ENCODE measurements at regions not wholly inside any gene's neighbourhood (a gene's known extent, or its start where the extent isn't known, plus 50 kb on each side); places are given as distances from the start of the nearest gene placed in this dataset.

DNA sequence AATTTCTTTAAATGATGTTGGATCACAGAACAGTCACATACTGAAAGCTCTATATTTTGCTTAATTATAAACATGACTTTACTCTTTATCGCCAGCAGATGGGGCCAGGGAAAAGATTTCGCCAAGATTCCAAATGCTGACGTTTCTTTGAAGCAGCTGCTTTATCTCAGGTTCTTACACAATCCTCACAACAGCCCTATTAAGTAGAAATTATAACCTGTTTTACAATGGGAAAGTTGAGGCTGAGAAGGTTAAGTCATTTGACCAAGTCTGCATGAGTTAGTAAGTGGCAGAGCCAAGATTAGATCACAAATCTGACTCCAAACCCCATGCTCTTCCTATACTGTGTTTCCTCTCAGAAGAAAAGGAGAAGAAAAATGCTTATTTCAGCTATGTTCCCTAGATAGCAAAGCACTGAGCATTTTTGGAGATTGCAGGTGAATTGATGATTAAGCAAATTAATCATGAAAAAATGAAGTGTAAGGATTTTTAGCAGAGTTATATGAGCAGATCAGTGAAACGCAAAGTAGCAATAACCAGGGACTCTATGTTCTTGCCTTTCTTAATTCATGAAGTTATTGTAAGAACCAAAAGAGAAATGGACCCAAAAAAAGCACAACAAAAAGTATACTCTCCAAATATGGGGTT is 79.0 kb downstream of the AASDHPPT start:
- TF ChIP-seq ZNF274 (IDR thresholded peaks at IDR 0.05; ENCODE audit: borderline replicate concordance, low read depth, low read length), result no peak
- TF ChIP-seq, protein P1, sequence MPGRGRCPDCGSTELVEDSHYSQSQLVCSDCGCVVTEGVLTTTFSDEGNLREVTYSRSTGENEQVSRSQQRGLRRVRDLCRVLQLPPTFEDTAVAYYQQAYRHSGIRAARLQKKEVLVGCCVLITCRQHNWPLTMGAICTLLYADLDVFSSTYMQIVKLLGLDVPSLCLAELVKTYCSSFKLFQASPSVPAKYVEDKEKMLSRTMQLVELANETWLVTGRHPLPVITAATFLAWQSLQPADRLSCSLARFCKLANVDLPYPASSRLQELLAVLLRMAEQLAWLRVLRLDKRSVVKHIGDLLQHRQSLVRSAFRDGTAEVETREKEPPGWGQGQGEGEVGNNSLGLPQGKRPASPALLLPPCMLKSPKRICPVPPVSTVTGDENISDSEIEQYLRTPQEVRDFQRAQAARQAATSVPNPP (IDR thresholded peaks at IDR 0.05; ENCODE audit: borderline replicate concordance, insufficient read depth, insufficient read length), result no peak
- no peak for TF ChIP-seq MTF1 (CRISPR knock-in tag; IDR thresholded peaks at IDR 0.05; ENCODE audit: borderline replicate concordance)
- TF ChIP-seq SREBF2 (CRISPR knock-in tag; IDR thresholded peaks at IDR 0.05), result no peak
- no peak for TF ChIP-seq MYNN (IDR thresholded peaks at IDR 0.05)
- no peak for TF ChIP-seq MYNN (CRISPR knock-in tag; IDR thresholded peaks at IDR 0.05)
- TF ChIP-seq, protein P2, sequence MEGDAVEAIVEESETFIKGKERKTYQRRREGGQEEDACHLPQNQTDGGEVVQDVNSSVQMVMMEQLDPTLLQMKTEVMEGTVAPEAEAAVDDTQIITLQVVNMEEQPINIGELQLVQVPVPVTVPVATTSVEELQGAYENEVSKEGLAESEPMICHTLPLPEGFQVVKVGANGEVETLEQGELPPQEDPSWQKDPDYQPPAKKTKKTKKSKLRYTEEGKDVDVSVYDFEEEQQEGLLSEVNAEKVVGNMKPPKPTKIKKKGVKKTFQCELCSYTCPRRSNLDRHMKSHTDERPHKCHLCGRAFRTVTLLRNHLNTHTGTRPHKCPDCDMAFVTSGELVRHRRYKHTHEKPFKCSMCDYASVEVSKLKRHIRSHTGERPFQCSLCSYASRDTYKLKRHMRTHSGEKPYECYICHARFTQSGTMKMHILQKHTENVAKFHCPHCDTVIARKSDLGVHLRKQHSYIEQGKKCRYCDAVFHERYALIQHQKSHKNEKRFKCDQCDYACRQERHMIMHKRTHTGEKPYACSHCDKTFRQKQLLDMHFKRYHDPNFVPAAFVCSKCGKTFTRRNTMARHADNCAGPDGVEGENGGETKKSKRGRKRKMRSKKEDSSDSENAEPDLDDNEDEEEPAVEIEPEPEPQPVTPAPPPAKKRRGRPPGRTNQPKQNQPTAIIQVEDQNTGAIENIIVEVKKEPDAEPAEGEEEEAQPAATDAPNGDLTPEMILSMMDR (IDR thresholded peaks at IDR 0.05 in 2 of 3, conservative IDR thresholded peaks at IDR 0.05 in 1 of 3; ENCODE audit: insufficient read depth in 2 of 3, low read depth in 1 of 3, low read length in 3 of 3), result peak; percentile 19 to 37 (median 21); a peak in 3 of 6 replicates
- TF ChIP-seq NCOR1 (IDR thresholded peaks at IDR 0.05), result no peak
- TF ChIP-seq, protein P3, sequence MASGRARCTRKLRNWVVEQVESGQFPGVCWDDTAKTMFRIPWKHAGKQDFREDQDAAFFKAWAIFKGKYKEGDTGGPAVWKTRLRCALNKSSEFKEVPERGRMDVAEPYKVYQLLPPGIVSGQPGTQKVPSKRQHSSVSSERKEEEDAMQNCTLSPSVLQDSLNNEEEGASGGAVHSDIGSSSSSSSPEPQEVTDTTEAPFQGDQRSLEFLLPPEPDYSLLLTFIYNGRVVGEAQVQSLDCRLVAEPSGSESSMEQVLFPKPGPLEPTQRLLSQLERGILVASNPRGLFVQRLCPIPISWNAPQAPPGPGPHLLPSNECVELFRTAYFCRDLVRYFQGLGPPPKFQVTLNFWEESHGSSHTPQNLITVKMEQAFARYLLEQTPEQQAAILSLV (tag; IDR thresholded peaks at IDR 0.05), result no peak
- TF ChIP-seq, protein P4, sequence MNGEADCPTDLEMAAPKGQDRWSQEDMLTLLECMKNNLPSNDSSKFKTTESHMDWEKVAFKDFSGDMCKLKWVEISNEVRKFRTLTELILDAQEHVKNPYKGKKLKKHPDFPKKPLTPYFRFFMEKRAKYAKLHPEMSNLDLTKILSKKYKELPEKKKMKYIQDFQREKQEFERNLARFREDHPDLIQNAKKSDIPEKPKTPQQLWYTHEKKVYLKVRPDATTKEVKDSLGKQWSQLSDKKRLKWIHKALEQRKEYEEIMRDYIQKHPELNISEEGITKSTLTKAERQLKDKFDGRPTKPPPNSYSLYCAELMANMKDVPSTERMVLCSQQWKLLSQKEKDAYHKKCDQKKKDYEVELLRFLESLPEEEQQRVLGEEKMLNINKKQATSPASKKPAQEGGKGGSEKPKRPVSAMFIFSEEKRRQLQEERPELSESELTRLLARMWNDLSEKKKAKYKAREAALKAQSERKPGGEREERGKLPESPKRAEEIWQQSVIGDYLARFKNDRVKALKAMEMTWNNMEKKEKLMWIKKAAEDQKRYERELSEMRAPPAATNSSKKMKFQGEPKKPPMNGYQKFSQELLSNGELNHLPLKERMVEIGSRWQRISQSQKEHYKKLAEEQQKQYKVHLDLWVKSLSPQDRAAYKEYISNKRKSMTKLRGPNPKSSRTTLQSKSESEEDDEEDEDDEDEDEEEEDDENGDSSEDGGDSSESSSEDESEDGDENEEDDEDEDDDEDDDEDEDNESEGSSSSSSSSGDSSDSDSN (IDR thresholded peaks at IDR 0.05; ENCODE audit: borderline replicate concordance in 1 of 2, low read depth in 2 of 2, low read length in 2 of 2), result no peak
- TF ChIP-seq CBX5 (IDR thresholded peaks at IDR 0.05; ENCODE audit: borderline replicate concordance, low read depth), result no peak
- TF ChIP-seq MIER1 (IDR thresholded peaks at IDR 0.05; ENCODE audit: low read depth), result no peak
- no peak for TF ChIP-seq YY1 (IDR thresholded peaks at IDR 0.05; ENCODE audit: borderline replicate concordance in 1 of 3, control insufficient read depth in 1 of 3, extremely low read depth in 1 of 3, insufficient read depth in 3 of 3, insufficient read length in 1 of 3, insufficient replicate concordance in 2 of 3, low read depth in 1 of 3, low read length in 2 of 3)

Measured in K562 (cell line).